NT2/D1 (cell line): ENCODE measurements at regions not wholly inside any gene's neighbourhood (a gene's known extent, or its start where the extent isn't known, plus 50 kb on each side); places are given as distances from the start of the nearest gene placed in this dataset.

Source experiments
- SUZ12 ChIP-seq: IDR thresholded peaks from 2 replicates; pipeline ENCODE4 v1.6.1; 2011; ENCODE audit not compliant: insufficient read length, insufficient read depth; ENCODE audit errors: extremely low read depth
- YY1 ChIP-seq: IDR thresholded peaks from 2 replicates; pipeline ENCODE4 v1.6.1; 2011; ENCODE audit not compliant: insufficient read length, insufficient read depth
- ZNF274 ChIP-seq: IDR thresholded peaks from 2 replicates; pipeline ENCODE4 v1.6.1; 2011; ENCODE audit warnings: mild to moderate bottlenecking, low read depth, low read length

DNA sequence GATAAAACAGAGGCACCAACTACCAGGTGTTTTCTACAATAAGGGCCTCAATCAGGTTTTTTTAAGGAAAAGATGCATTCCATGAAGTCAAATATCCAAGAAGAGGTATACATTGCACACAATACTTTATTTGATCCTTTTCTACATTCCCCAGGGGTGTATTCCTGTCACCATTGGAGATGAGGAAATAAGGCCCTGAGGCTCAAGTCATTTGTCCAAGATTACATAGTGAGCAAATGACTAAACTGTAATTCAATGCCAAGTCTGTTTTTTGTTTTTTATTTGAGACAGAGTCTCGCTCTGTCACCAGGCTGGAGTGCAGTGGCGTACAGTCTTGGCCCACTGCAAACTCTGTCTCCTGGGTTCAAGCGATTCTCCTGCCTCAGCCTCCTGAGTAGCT is 69.2 kb upstream of the CDYL start:
- TF ChIP-seq YY1 (no peak), ZNF274 (no peak), SUZ12 (no peak)
